Mesothelial cell of epicardium (in vitro differentiated cells): ENCODE measurements at regions not wholly inside any gene's neighbourhood (a gene's known extent, or its start where the extent isn't known, plus 50 kb on each side); places are given as distances from the start of the nearest gene placed in this dataset.

ENCODE experiments used
- DNase-seq, 2 experiments: peaks; one replicate each; pipeline ENCODE4 v3.0.0; 2021; ENCODE audit warnings: low spot score in 2 of 2; ENCODE audit not compliant: unreplicated experiment in 2 of 2
- H3K27ac Mint-ChIP-seq: 2 replicates; pipeline ENCODE4 v1.8.0; 2021; ENCODE audit warnings: mixed read lengths
- H3K27me3 Mint-ChIP-seq: 2 replicates; pipeline ENCODE4 v1.8.0; 2021; ENCODE audit warnings: low read depth, mixed read lengths
- H3K36me3 Mint-ChIP-seq: 2 replicates; pipeline ENCODE4 v1.8.0; 2021; ENCODE audit warnings: mixed read lengths
- H3K4me1 Mint-ChIP-seq: 2 replicates; pipeline ENCODE4 v1.8.0; 2021; ENCODE audit warnings: mixed read lengths
- H3K4me3 Mint-ChIP-seq: 2 replicates; pipeline ENCODE4 v1.8.0; 2021; ENCODE audit warnings: mild to moderate bottlenecking, moderate library complexity, mixed read lengths
- H3K9me3 Mint-ChIP-seq: 2 replicates; pipeline ENCODE4 v1.8.0; 2021; ENCODE audit warnings: mixed read lengths
- CTCF ChIP-seq: fragments of 200-600 bp; sonication (generic); IDR thresholded peaks from one replicate; pipeline ENCODE4 v1.5.0; 2021; ENCODE audit warnings: antibody characterized with exemption; ENCODE audit not compliant: unreplicated experiment

GRCh38 chr18:21928925-21929324 is 188.3 kb downstream of the MIB1 start:
- no peak overlapping the region for H3K27ac Mint-ChIP-seq

GRCh38 chr18:21930177-21930576 is 189.6 kb downstream of the MIB1 start:
- no peak for DNase-seq
- no peak for TF ChIP-seq CTCF
- Mint-ChIP-seq H3K27me3 (no peaks in the 10 kb centered on the region), H3K4me3 (no peak overlapping the region), H3K9me3 (peaks cover 4% of the 10 kb centered on the region), H3K4me1 (peaks cover 7% of the 10 kb centered on the region), H3K27ac (no peak overlapping the region), H3K36me3 (no peaks in the 10 kb centered on the region)

More at GRCh38 chr18:21928925-21929324, 188.3 kb downstream of the MIB1 start:
- Mint-ChIP-seq H3K4me1 (peaks cover 7% of the 10 kb centered on the region), H3K4me3 (no peak overlapping the region), H3K9me3 (peaks cover 4% of the 10 kb centered on the region), H3K27me3 (no peaks in the 10 kb centered on the region), H3K36me3 (no peaks in the 10 kb centered on the region)
- DNase-seq, result no peak
- TF ChIP-seq CTCF, result no peak

- H3K9me3 Mint-ChIP-seq, result peaks cover 3% of the 10 kb centered on the region
- peaks cover 7% of the 10 kb centered on the region for H3K4me1 Mint-ChIP-seq
- H3K4me3 Mint-ChIP-seq, result no peak overlapping the region
- H3K27me3 Mint-ChIP-seq, result no peaks in the 10 kb centered on the region
- H3K36me3 Mint-ChIP-seq, result no peaks in the 10 kb centered on the region
- no peak for TF ChIP-seq CTCF
- no peak for DNase-seq
- no peak overlapping the region for H3K27ac Mint-ChIP-seq
Measured at GRCh38 chr18:21933931-21934765, 193.6 kb downstream of the MIB1 start.

GRCh38 chr18:21934766-21935015 is 194.1 kb downstream of the MIB1 start:
- TF ChIP-seq CTCF, result no peak
- Mint-ChIP-seq H3K27ac (no peak overlapping the region), H3K36me3 (no peaks in the 10 kb centered on the region), H3K9me3 (peaks cover 3% of the 10 kb centered on the region), H3K4me1 (peaks cover 7% of the 10 kb centered on the region), H3K4me3 (no peak overlapping the region), H3K27me3 (no peaks in the 10 kb centered on the region)
- no peak for DNase-seq

- DNase-seq, result no peak
- TF ChIP-seq CTCF, result no peak
- Mint-ChIP-seq H3K27ac (no peak overlapping the region), H3K4me3 (no peak overlapping the region), H3K9me3 (peaks cover 2% of the 10 kb centered on the region), H3K36me3 (no peaks in the 10 kb centered on the region), H3K27me3 (peaks cover 9% of the 10 kb centered on the region), H3K4me1 (no peaks in the 10 kb centered on the region)
Measured at GRCh38 chr18:21943456-21943855, 202.9 kb downstream of the MIB1 start.
